Vagina (tissue), 2 donors: ENCODE measurements at regions not wholly inside any gene's neighbourhood (a gene's known extent, or its start where the extent isn't known, plus 50 kb on each side); places are given as distances from the start of the nearest gene placed in this dataset.

Source experiments
- DNase-seq, 2 donors: peaks; one replicate each; pipeline ENCODE4 v3.0.0-alpha.2; 2017; ENCODE audit errors: extremely low spot score in 2 of 2
- H3K27ac ChIP-seq: fragments of 200-600 bp; sonication (generic); one replicate; pipeline ENCODE4 v1.5.1; 2019
- H3K27me3 ChIP-seq: fragments of 200-600 bp; sonication (generic); one replicate; pipeline ENCODE4 v1.5.1; 2019
- H3K36me3 ChIP-seq, 2 donors: fragments of 200-600 bp; sonication (generic); one replicate each; pipeline ENCODE4 v1.5.1; 2017 to 2019
- H3K4me1 ChIP-seq: fragments of 200-600 bp; sonication (generic); one replicate; pipeline ENCODE4 v1.5.1; 2019
- H3K4me3 ChIP-seq, 2 donors: fragments of 200-600 bp; sonication (generic); 1 replicate in 1 of 2; 2 replicates in 1 of 2; pipeline ENCODE4 v1.5.1; 2016 to 2019
- H3K9me3 ChIP-seq: fragments of 200-600 bp; sonication (generic); one replicate; pipeline ENCODE4 v1.5.1; 2019
- POLR2A ChIP-seq, 2 donors: fragments of 450-650 bp; IDR thresholded peaks; one replicate each; pipeline ENCODE4 v1.6.1; 2017; ENCODE audit warnings: antibody characterized with exemption in 2 of 2, mild to moderate bottlenecking in 2 of 2, moderate library complexity in 2 of 2
- POLR2AphosphoS5 ChIP-seq, 2 donors: sonication (generic); formaldehyde crosslinking; IDR thresholded peaks; one replicate each; pipeline ENCODE4 v1.9.0; 2017; ENCODE audit warnings: antibody characterized with exemption in 2 of 2, mild to moderate bottlenecking in 2 of 2, low read depth in 1 of 2; ENCODE audit not compliant: insufficient read depth in 1 of 2
- intact Hi-C: fragments of 100-400 bp; cut with DNase I; formaldehyde crosslinking; loops from one replicate; pipeline ENCODE4 v1.15.1; 2023
- TF ChIP-seq, protein P1 (sequence below), 3 experiments: fragments of 450-650 bp in 2 of 3; fragments of 200-600 bp in 1 of 3; sonication (generic) in 1 of 3; IDR thresholded peaks; one replicate each; pipeline ENCODE4 v1.5.1; 2017 to 2019; ENCODE audit warnings: antibody characterized with exemption in 3 of 3, mild to moderate bottlenecking in 2 of 3, moderate library complexity in 2 of 3

DNA sequence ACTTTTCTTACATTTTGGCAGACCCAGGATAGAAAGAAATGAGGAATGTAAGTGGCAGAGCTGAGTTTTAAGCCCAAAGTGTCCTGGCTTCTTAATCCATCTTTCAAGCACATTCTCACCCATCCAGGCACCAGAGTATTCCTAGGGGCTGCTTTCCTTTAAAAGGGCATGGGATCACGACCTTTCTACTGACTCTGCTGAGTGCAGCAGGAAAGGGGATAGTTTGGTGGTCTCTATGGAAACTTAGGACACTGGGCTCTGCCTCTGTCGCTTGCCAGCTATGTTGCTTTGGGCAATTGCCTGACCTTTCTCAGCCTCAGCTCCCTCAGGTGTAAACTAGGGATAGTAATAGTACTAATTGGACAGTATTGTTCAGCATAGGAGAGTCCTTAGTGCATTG is 458.4 kb downstream of the PDCD6IP start:
- Histone ChIP-seq H3K4me1 (peaks cover 12% of the 10 kb centered on the region), H3K27me3 (no peaks in the 10 kb centered on the region), H3K4me3 (no peak overlapping the region), H3K27ac (no peak overlapping the region), H3K36me3 (no peaks in the 10 kb centered on the region), H3K9me3 (no peaks in the 10 kb centered on the region)
- intact Hi-C loops: no loop called here
- no peak for DNase-seq
- no peak for TF ChIP-seq POLR2AphosphoS5 (IDR thresholded peaks at IDR 0.05; ENCODE audit: insufficient read depth in 1 of 2, low read depth in 1 of 2)
- TF ChIP-seq, protein P1, sequence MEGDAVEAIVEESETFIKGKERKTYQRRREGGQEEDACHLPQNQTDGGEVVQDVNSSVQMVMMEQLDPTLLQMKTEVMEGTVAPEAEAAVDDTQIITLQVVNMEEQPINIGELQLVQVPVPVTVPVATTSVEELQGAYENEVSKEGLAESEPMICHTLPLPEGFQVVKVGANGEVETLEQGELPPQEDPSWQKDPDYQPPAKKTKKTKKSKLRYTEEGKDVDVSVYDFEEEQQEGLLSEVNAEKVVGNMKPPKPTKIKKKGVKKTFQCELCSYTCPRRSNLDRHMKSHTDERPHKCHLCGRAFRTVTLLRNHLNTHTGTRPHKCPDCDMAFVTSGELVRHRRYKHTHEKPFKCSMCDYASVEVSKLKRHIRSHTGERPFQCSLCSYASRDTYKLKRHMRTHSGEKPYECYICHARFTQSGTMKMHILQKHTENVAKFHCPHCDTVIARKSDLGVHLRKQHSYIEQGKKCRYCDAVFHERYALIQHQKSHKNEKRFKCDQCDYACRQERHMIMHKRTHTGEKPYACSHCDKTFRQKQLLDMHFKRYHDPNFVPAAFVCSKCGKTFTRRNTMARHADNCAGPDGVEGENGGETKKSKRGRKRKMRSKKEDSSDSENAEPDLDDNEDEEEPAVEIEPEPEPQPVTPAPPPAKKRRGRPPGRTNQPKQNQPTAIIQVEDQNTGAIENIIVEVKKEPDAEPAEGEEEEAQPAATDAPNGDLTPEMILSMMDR (IDR thresholded peaks at IDR 0.05): no peak
- no peak for TF ChIP-seq POLR2A (IDR thresholded peaks at IDR 0.05)

DNA sequence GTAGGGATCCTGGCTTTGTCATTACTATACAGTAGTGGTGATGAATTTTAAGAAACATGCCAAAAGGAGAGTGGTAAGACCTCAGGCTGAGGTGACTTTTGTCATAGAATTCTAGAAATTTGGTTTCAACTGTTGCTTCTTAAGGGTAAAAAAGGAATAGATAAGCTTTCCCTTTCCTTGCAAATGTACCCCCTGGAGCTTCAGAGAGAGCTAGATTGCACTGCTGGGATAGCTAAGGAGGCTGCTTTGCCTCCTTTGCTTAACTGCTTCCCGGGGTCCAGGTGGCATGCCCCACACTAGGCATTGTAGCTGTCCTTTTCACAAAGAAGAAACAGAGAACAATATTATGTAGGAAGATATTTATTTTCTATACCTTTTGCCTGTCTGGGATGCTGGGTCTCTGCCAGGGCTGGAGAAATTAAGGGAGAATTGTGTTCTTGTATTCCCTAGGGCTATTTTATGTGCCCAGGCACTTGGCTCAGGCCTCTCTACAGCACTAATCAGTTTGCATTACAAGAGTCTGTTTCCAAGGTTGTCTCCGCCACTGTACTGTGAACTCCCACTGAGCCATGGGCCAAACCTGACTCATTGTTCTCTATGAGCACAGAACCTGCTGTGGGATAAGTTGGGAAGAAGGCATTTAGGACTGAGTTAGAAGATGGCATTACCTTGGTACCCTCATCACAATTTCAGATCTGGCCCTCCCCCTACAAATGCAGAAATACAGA is 460.0 kb downstream of the PDCD6IP start:
- no peaks in the 10 kb centered on the region for H3K36me3 ChIP-seq
- no peaks in the 10 kb centered on the region for H3K9me3 ChIP-seq
- TF ChIP-seq, protein P1 (IDR thresholded peaks at IDR 0.05): no peak
- TF ChIP-seq POLR2A (IDR thresholded peaks at IDR 0.05): no peak
- TF ChIP-seq POLR2AphosphoS5 (IDR thresholded peaks at IDR 0.05; ENCODE audit: insufficient read depth in 1 of 2, low read depth in 1 of 2): no peak
- no peaks in the 10 kb centered on the region for H3K27me3 ChIP-seq
- peaks cover 12% of the 10 kb centered on the region for H3K4me1 ChIP-seq
- DNase-seq: no peak
- intact Hi-C loops: no loop called here
- no peak overlapping the region for H3K27ac ChIP-seq
- H3K4me3 ChIP-seq: no peak overlapping the region

DNA sequence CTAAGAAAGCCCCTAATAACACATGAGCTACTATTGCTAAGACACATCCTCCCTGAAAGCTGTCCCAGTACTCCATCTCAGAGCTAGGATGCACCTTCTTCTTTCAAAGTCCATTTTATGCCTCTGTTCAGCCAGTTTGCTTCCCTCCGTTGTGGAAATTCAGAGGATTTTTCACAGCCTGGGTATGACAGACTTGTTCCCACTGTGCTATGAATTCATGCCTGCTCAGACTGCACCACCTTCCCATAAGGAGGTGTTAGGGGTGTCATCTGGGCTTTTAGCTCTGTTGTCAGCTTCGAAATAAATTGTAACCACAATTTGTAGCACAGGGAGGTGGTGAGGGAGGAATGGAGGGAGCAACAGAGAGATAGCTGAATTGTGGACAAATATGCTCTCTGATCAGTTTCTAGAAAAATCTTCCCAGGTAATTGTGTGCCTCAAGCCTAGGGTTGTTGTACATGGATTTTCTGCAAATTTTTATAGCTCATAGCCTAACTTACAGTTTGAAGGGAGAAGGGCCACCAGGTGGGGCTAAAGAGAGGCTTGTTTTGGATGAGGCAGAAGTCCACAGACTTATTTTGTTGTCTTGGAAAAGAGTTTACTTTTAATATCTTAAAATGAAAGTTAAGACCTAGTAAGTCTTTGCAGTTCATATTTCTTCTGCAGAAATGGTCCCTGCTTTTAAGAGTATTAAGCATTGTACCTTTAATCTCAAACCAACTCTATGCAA is 462.0 kb downstream of the PDCD6IP start:
- no peaks in the 10 kb centered on the region for H3K27me3 ChIP-seq
- no peak overlapping the region for H3K4me3 ChIP-seq
- intact Hi-C loops: no loop called here
- no peak overlapping the region for H3K27ac ChIP-seq
- H3K36me3 ChIP-seq: no peaks in the 10 kb centered on the region
- H3K9me3 ChIP-seq: no peaks in the 10 kb centered on the region
- H3K4me1 ChIP-seq: peaks cover 12% of the 10 kb centered on the region
- no peak for TF ChIP-seq POLR2A (IDR thresholded peaks at IDR 0.05)
- no peak for TF ChIP-seq POLR2AphosphoS5 (IDR thresholded peaks at IDR 0.05; ENCODE audit: insufficient read depth in 1 of 2, low read depth in 1 of 2)
- DNase-seq: no peak

DNA sequence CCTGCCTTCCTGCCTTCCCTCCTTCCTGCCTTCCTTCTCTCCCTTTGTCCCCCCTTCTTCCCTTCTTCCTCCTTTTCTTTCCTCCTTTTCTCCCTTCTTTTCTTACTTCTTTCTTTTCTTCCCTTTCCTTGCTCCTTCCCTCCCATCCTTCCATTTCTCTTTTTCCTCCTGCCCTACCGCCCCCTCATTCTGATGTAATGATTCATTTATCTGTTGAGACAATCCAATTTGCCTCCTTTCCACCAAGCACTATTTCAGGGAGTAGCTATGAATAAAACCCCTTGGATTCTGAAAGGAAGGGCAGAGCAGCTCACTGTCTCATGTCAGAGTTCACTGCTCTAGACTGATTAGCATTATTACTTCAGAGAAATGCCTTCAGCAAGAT is 462.6 kb downstream of the PDCD6IP start:
- no peak overlapping the region for H3K27ac ChIP-seq
- no peak overlapping the region for H3K4me3 ChIP-seq
- no peak for TF ChIP-seq POLR2AphosphoS5 (IDR thresholded peaks at IDR 0.05; ENCODE audit: insufficient read depth in 1 of 2, low read depth in 1 of 2)
- TF ChIP-seq, protein P1 (IDR thresholded peaks at IDR 0.05): no peak
- TF ChIP-seq POLR2A (IDR thresholded peaks at IDR 0.05): no peak
- no peaks in the 10 kb centered on the region for H3K27me3 ChIP-seq
- DNase-seq: no peak
- H3K9me3 ChIP-seq: no peaks in the 10 kb centered on the region
- H3K4me1 ChIP-seq: peaks cover 8% of the 10 kb centered on the region
- intact Hi-C loops: no loop called here
- H3K36me3 ChIP-seq: no peaks in the 10 kb centered on the region

- Histone ChIP-seq H3K4me3 (no peak overlapping the region), H3K9me3 (no peaks in the 10 kb centered on the region), H3K27me3 (no peaks in the 10 kb centered on the region), H3K4me1 (no peaks in the 10 kb centered on the region), H3K27ac (no peak overlapping the region), H3K36me3 (no peaks in the 10 kb centered on the region)
- intact Hi-C loops: no loop called here
- DNase-seq: no peak
- TF ChIP-seq, protein P1 (IDR thresholded peaks at IDR 0.05): no peak
Observed at GRCh38 chr3:34263101-34263621, 464.7 kb downstream of the PDCD6IP start.
